GM21360 (cell line): ENCODE measurements at regions not wholly inside any gene's neighbourhood (a gene's known extent, or its start where the extent isn't known, plus 50 kb on each side); places are given as distances from the start of the nearest gene placed in this dataset.
A peak's percentile ranks its signal among the peaks of the same experiment; 100 is the strongest.
"Not testable (repeated sequence)": the region's sequence is repeated elsewhere in the genome, so short reads cannot be mapped to it uniquely, and the experiment has no call there.

ENCODE experiments used
- ATAC-seq: cut with Tn5 transposase; IDR thresholded peaks from one replicate; pipeline ENCODE4 v1.9.1; 2021; ENCODE audit warnings: mild to moderate bottlenecking, moderate library complexity; ENCODE audit not compliant: unreplicated experiment

DNA sequence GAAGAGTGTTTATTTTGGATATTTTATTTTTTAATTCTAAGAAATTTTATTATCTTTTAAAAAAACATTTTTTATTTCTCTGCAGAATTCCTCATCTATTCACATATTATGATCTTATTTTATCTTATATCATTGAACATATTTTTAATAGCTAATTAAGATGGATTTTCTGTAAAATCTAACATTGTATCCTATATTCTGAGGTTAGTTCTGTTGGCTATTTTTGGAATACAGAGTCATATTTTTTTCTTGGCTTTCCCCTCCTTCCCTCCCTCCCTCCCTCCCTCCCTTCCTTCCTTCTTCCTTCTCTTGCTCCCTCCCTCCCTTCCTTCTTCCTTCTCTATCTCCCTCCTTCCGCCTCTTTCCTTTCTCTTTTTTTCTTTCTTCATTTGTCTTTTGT lies 2326.6 kb upstream of the RAG2 start:
- ATAC-seq: no peak

DNA sequence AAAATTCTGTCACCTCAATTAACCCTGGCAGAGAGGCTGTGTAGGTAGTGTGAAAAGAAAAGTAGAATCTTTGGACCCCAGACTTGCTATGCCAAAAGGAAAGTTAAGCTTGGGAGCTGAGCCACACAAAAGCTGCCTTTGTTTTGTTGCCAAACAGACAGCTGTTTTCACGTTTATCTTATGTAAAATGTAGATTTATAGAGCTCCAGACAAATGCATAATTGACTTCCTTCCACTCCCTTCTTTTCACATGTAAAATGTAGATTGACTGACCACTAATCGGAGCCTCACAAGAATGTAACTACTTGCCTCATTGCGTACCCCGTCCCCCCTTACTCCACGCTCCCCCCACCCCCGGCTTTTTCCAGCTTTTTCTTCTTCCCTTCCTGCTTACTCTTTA lies 2302.2 kb upstream of the RAG2 start:
- ATAC-seq: no peak

GRCh38 chr11:38894201-38894600 lies 2296.2 kb upstream of the RAG2 start:
- not testable (repeated sequence) for ATAC-seq

GRCh38 chr11:38884145-38884865 lies 2286.3 kb upstream of the RAG2 start:
- ATAC-seq: no peak

DNA sequence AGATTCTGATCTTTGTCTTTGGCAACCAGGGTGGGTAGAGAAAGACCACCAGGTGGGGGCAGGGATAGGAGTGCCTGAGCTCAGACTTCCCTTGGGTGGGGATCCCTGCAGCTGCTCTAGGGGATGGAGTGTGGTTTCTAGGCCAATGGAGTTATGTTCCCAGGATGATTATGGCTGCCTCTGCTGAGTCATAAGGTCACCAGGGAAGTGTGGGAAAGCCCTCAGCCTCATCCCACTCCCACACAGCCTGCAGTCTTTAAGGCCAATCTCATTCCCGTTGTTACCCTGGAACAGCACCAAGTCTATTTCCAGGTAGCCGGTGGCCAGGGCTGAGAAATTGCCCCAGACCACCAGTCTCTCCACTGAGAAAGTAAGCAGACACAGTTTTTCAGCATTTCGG lies 2269.3 kb upstream of the RAG2 start:
- ATAC-seq: no peak

GRCh38 chr11:38865922-38866321 lies 2267.9 kb upstream of the RAG2 start:
- no peak for ATAC-seq

GRCh38 chr11:38842991-38843390 lies 2245.0 kb upstream of the RAG2 start:
- ATAC-seq: no peak

GRCh38 chr11:38839071-38839470 lies 2241.0 kb upstream of the RAG2 start:
- ATAC-seq: no peak

GRCh38 chr11:38835966-38836365 lies 2237.9 kb upstream of the RAG2 start:
- no peak for ATAC-seq

- ATAC-seq: no peak
Observed at GRCh38 chr11:38824573-38824972, 2226.5 kb upstream of the RAG2 start.

GRCh38 chr11:38821786-38822185 lies 2223.8 kb upstream of the RAG2 start:
- ATAC-seq: not testable (repeated sequence)

DNA sequence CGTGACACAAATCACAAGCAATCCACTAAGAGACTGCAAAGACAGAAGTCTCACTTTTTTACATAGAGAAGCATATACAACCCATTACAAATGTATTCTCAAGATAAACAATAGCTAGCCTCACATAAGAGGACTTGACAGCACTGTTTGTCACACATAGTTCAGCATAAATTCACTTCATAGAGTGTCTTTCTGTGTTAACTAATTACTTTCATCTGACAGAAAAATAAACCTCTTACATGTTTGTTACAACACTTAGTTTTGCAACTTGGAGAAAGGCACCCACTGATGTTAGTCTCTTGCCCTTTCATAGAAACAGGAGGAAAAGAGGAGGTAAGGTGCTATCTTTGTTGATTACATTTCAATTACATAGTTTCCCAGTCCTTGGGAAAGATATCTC lies 2221.9 kb upstream of the RAG2 start:
- ATAC-seq: no peak

- ATAC-seq: no peak
Observed at GRCh38 chr11:38818720-38819119, 2220.7 kb upstream of the RAG2 start.

GRCh38 chr11:38814670-38815069 lies 2216.6 kb upstream of the RAG2 start:
- no peak for ATAC-seq

- ATAC-seq: no peak
Observed at GRCh38 chr11:38809521-38809920, 2211.5 kb upstream of the RAG2 start.

- ATAC-seq: no peak
Observed at GRCh38 chr11:38796281-38796680, 2198.2 kb upstream of the RAG2 start.

DNA sequence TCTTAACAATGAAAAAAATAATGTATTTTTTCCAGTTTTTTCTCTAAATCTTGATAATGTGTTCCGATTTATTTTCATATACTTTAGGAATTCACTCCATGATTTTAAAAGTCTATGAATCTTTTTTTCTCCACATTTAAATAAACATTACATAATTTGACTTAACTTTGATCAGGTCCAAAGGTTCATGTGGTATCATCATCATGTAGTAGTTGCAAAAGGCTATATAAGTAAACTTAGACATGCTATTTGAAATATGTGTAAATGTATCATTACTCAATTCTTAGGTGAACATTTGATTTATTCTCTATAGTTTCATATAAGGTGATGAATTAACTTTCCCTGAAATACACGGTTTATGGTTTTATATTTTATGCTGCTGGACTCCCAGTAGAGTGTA lies 2197.0 kb upstream of the RAG2 start:
- no peak for ATAC-seq

GRCh38 chr11:38791346-38791961 lies 2193.4 kb upstream of the RAG2 start:
- peak; percentile 86 for ATAC-seq

DNA sequence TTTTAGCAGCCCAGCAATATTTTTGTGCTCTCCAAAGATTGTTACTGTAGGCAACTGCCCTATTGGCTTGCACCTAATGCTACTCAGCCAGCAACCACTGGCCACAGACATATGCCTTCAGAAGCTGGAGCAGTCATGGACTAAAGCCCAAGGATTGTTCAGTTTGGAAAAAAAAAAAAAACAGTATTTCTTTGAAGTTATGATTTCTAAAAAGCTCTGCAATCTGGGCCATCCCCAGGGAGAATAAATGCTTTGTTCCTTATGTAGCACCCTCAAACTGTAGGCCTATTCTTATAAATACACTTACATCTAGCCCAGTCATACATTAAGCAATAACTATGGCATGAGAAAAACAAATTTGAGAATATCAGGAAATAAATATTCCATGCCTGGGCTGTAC lies 2190.5 kb upstream of the RAG2 start:
- ATAC-seq: no peak

- ATAC-seq: no peak
Observed at GRCh38 chr11:38784164-38784563, 2186.1 kb upstream of the RAG2 start.

GRCh38 chr11:38766796-38767195 lies 2168.8 kb upstream of the RAG2 start:
- no peak for ATAC-seq

GRCh38 chr11:38759394-38759793 lies 2161.4 kb upstream of the RAG2 start:
- no peak for ATAC-seq

GRCh38 chr11:38756537-38756936 lies 2158.5 kb upstream of the RAG2 start:
- ATAC-seq: no peak
